ENCODE measurements at regions not wholly inside any gene's neighbourhood (a gene's known extent, or its start where the extent isn't known, plus 50 kb on each side); places are given as distances from the start of the nearest gene placed in this dataset.
A peak's percentile ranks its signal among the peaks of the same experiment; 100 is the strongest.
"Not testable (repeated sequence)": the region's sequence is repeated elsewhere in the genome, so short reads cannot be mapped to it uniquely, and the experiment has no call there.

DNA sequence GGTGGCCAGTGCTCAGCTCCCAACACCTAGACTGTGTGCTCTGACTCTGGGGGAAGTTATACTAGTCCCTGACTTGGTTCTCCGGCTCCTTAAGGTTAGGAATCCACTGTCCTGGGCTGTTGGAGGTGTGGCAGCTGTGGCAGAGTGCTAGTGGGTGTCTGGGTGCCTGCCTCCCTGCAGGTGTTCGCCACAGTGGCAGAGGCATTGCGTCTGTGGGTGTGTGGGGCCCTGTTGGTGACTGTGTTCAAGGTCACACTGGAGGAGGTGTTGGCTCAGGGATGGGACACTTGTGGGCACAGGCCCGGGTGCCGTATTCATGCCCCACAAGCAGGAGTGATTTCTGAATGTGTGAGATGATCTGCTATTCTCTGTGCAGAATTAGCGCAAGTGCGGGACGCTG, 467.4 kb downstream of the TMEM121 start:
- no peaks in the 10 kb centered on the region for H3K9me3 ChIP-seq
- H3K36me3 ChIP-seq (ENCODE audit: control insufficient read depth, insufficient read depth, low read length): no peaks in the 10 kb centered on the region
- no peaks in the 10 kb centered on the region for H3K4me1 Mint-ChIP-seq (ENCODE audit: low read depth, unreplicated experiment)
- no peaks in the 10 kb centered on the region for H3K9me3 Mint-ChIP-seq (ENCODE audit: unreplicated experiment)
- H3K4me1 ChIP-seq: no peaks in the 10 kb centered on the region
- no peaks in the 10 kb centered on the region for H3K27me3 ChIP-seq (replicated peaks; ENCODE audit: control insufficient read depth, insufficient read depth, low read length)
- peaks cover 3% of the 10 kb centered on the region for H3K27me3 Mint-ChIP-seq (ENCODE audit: insufficient read depth, unreplicated experiment)
- H3K4me3 ChIP-seq (ENCODE audit: low read depth, low read length): no peak overlapping the region
- H3K27ac Mint-ChIP-seq (ENCODE audit: unreplicated experiment): no peak overlapping the region
- CTCF ChIA-PET: no interaction called here
- H3K4me3 Mint-ChIP-seq (ENCODE audit: unreplicated experiment): no peak overlapping the region
- no peaks in the 10 kb centered on the region for H3K36me3 Mint-ChIP-seq (ENCODE audit: insufficient read depth, unreplicated experiment)
- TF ChIP-seq CTCF (IDR thresholded peaks at IDR 0.05; ENCODE audit: insufficient read depth in 1 of 2, low read depth in 1 of 2, low read length in 1 of 2, severe bottlenecking in 1 of 2, unreplicated experiment in 1 of 2): no peak
- intact Hi-C loops (cut with micrococcal nuclease; ENCODE audit: unreplicated experiment): no loop called here
- POLR2A ChIA-PET: no interaction called here
- BruUV-seq (replicated peaks): no TSS peak
- DNase-seq: no peak

GRCh38 chr14:105995011-105995710, 468.8 kb downstream of the TMEM121 start:
- CTCF ChIA-PET: interaction anchor here (0.7 kb wide), 1 partner anchor 23 kb away, joined by 3 read pairs; no protein-coding TSS in a partner anchor
- intact Hi-C loops (cut with micrococcal nuclease; ENCODE audit: unreplicated experiment); H3K4me1 Mint-ChIP-seq (ENCODE audit: low read depth, unreplicated experiment); H3K27ac Mint-ChIP-seq (ENCODE audit: unreplicated experiment); DNase-seq; H3K9me3 Mint-ChIP-seq (ENCODE audit: unreplicated experiment); H3K36me3 ChIP-seq (ENCODE audit: control insufficient read depth, insufficient read depth, low read length); POLR2A ChIA-PET; H3K27me3 ChIP-seq (replicated peaks; ENCODE audit: control insufficient read depth, insufficient read depth, low read length); H3K4me3 Mint-ChIP-seq (ENCODE audit: unreplicated experiment); H3K27me3 Mint-ChIP-seq (ENCODE audit: insufficient read depth, unreplicated experiment); BruUV-seq (replicated peaks); H3K4me1 ChIP-seq; H3K9me3 ChIP-seq; H3K4me3 ChIP-seq (ENCODE audit: low read depth, low read length); H3K36me3 Mint-ChIP-seq (ENCODE audit: insufficient read depth, unreplicated experiment): not testable (repeated sequence)

GRCh38 chr14:105998597-105998996, 472.2 kb downstream of the TMEM121 start:
- not testable (repeated sequence) for H3K36me3 Mint-ChIP-seq (ENCODE audit: insufficient read depth, unreplicated experiment); H3K27me3 ChIP-seq (replicated peaks; ENCODE audit: control insufficient read depth, insufficient read depth, low read length)

DNA sequence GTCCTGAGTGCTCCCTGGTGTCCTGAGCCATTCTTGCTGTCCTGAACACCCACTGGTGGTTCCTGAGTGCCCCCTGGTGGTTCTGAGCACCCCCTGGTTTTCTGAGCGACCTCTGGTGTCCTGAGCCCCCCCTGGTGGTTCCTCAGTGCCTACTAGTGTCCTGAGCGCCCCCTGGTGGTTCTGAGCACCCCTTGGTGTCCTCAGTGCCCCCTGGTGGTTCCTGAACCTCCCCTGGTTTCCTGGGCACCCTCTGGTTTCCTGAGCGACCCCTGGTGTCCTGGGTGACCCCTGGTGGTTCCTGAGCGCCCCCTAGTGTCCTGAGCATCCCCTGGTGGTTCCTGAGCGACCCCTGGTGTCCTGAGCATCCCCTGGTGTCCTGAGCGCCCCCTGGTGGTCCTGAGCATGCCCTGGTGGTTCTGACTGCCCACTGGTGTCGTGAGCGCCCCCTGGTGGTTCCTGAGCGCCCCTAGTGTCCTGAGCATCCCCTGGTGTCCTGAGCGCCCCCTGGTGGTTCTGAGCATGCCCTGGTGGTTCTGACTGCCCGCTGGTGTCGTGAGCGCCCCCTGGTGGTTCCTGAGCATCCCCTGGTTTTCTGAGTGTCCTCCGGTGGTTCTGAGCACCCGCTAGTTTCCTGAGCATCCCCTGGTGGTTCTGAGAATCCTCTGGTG, 473.1 kb downstream of the TMEM121 start:
- CTCF ChIA-PET: no interaction called here
- no peak overlapping the region for H3K27ac Mint-ChIP-seq (ENCODE audit: unreplicated experiment)
- H3K27me3 Mint-ChIP-seq (ENCODE audit: insufficient read depth, unreplicated experiment): peaks cover 2% of the 10 kb centered on the region
- H3K9me3 Mint-ChIP-seq (ENCODE audit: unreplicated experiment): no peaks in the 10 kb centered on the region
- no peaks in the 10 kb centered on the region for H3K4me1 Mint-ChIP-seq (ENCODE audit: low read depth, unreplicated experiment)
- no peak for DNase-seq
- Histone ChIP-seq H3K36me3 (ENCODE audit: control insufficient read depth, insufficient read depth, low read length) (no peaks in the 10 kb centered on the region), H3K4me3 (ENCODE audit: low read depth, low read length) (no peak overlapping the region), H3K27me3 (replicated peaks; ENCODE audit: control insufficient read depth, insufficient read depth, low read length) (no peaks in the 10 kb centered on the region), H3K4me1 (no peaks in the 10 kb centered on the region), H3K9me3 (no peaks in the 10 kb centered on the region)
- BruUV-seq (replicated peaks): no TSS peak
- H3K4me3 Mint-ChIP-seq (ENCODE audit: unreplicated experiment): no peak overlapping the region
- peak in 1 of 2 experiments; percentile 40 for TF ChIP-seq CTCF (IDR thresholded peaks at IDR 0.05; ENCODE audit: insufficient read depth in 1 of 2, low read depth in 1 of 2, low read length in 1 of 2, severe bottlenecking in 1 of 2, unreplicated experiment in 1 of 2)
- no peaks in the 10 kb centered on the region for H3K36me3 Mint-ChIP-seq (ENCODE audit: insufficient read depth, unreplicated experiment)
- POLR2A ChIA-PET: no interaction called here
- intact Hi-C loops (cut with micrococcal nuclease; ENCODE audit: unreplicated experiment): no loop called here

More at GRCh38 chr14:105998597-105998996, 472.2 kb downstream of the TMEM121 start:
- H3K4me1 Mint-ChIP-seq (ENCODE audit: low read depth, unreplicated experiment); H3K4me3 ChIP-seq (ENCODE audit: low read depth, low read length); DNase-seq; POLR2A ChIA-PET; intact Hi-C loops (cut with micrococcal nuclease; ENCODE audit: unreplicated experiment); BruUV-seq (replicated peaks); H3K9me3 ChIP-seq; CTCF ChIA-PET; H3K27me3 Mint-ChIP-seq (ENCODE audit: insufficient read depth, unreplicated experiment); H3K27ac Mint-ChIP-seq (ENCODE audit: unreplicated experiment); H3K36me3 ChIP-seq (ENCODE audit: control insufficient read depth, insufficient read depth, low read length); H3K9me3 Mint-ChIP-seq (ENCODE audit: unreplicated experiment); H3K4me1 ChIP-seq; H3K4me3 Mint-ChIP-seq (ENCODE audit: unreplicated experiment): not testable (repeated sequence)

GRCh38 chr14:106000029-106000511, 473.7 kb downstream of the TMEM121 start:
- intact Hi-C loops (cut with micrococcal nuclease; ENCODE audit: unreplicated experiment); H3K4me1 ChIP-seq; H3K9me3 Mint-ChIP-seq (ENCODE audit: unreplicated experiment); H3K4me1 Mint-ChIP-seq (ENCODE audit: low read depth, unreplicated experiment); DNase-seq; BruUV-seq (replicated peaks); H3K4me3 Mint-ChIP-seq (ENCODE audit: unreplicated experiment); H3K4me3 ChIP-seq (ENCODE audit: low read depth, low read length); POLR2A ChIA-PET; H3K27me3 ChIP-seq (replicated peaks; ENCODE audit: control insufficient read depth, insufficient read depth, low read length); H3K27ac Mint-ChIP-seq (ENCODE audit: unreplicated experiment); H3K36me3 ChIP-seq (ENCODE audit: control insufficient read depth, insufficient read depth, low read length); H3K36me3 Mint-ChIP-seq (ENCODE audit: insufficient read depth, unreplicated experiment); H3K27me3 Mint-ChIP-seq (ENCODE audit: insufficient read depth, unreplicated experiment); H3K9me3 ChIP-seq; CTCF ChIA-PET: not testable (repeated sequence)
